ENCODE measurements at regions not wholly inside any gene's neighbourhood (a gene's known extent, or its start where the extent isn't known, plus 50 kb on each side); places are given as distances from the start of the nearest gene placed in this dataset.

DNA sequence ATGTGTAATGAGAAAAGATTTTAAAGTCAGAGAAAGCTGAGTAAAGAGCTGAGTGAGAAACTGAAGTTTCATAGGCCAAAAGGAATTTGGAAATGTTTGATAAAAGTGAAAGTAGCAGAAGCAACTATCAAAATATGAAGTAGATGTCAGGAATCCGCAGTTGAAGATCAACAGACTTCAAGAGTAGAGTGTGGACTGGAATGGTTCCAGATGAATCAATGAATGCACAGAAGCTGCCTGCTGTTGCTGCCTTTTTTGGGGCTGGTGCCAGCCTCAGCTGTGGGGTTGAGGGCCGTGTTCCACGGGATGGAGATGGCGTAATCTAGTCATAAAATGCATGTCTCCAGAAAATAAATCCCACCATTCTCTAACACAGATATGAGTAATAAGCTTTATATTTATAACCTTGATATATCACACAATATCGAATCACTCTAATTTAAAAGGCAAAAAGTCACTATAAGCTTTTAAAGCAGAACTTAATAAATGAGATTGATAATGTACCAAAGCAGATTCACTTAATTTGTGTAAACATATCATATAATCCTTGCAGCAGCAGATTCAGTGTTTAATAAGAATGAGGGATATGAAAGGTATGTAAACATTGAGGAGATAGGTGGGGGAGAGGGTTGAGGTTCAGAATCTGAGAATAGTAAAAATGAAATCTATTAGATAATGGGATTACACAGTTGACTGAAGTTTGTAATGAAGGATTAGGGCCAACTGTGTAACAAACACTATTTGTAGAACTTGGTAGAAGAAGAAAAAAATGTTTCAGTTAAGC lies 652.3 kb upstream of the FTMT start:
- Histone ChIP-seq H3K4me3 (peak overlapping the region in 1 of 4 donors; percentile 15), H3K27me3 (no peaks in the 10 kb centered on the region), H3K9me3 (no peaks in the 10 kb centered on the region), H3K4me1 (no peaks in the 10 kb centered on the region), H3K27ac (replicated peaks in 1 of 4) (no peak overlapping the region), H3K36me3 (no peaks in the 10 kb centered on the region)
- DNase-seq (ENCODE audit: extremely low spot score), result no peak
- 45% methylated on average over 5 of the region's 5 CpGs for WGBS
- intact Hi-C loops (cut with DNase I), result no loop called here
- no peak for TF ChIP-seq EP300 (IDR thresholded peaks at IDR 0.05)
- TF ChIP-seq POLR2AphosphoS5 (IDR thresholded peaks at IDR 0.05), result no peak
- no peak for TF ChIP-seq POLR2A (IDR thresholded peaks at IDR 0.05; ENCODE audit: low read depth)
- TF ChIP-seq, protein P1, sequence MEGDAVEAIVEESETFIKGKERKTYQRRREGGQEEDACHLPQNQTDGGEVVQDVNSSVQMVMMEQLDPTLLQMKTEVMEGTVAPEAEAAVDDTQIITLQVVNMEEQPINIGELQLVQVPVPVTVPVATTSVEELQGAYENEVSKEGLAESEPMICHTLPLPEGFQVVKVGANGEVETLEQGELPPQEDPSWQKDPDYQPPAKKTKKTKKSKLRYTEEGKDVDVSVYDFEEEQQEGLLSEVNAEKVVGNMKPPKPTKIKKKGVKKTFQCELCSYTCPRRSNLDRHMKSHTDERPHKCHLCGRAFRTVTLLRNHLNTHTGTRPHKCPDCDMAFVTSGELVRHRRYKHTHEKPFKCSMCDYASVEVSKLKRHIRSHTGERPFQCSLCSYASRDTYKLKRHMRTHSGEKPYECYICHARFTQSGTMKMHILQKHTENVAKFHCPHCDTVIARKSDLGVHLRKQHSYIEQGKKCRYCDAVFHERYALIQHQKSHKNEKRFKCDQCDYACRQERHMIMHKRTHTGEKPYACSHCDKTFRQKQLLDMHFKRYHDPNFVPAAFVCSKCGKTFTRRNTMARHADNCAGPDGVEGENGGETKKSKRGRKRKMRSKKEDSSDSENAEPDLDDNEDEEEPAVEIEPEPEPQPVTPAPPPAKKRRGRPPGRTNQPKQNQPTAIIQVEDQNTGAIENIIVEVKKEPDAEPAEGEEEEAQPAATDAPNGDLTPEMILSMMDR (IDR thresholded peaks at IDR 0.05), result no peak

DNA sequence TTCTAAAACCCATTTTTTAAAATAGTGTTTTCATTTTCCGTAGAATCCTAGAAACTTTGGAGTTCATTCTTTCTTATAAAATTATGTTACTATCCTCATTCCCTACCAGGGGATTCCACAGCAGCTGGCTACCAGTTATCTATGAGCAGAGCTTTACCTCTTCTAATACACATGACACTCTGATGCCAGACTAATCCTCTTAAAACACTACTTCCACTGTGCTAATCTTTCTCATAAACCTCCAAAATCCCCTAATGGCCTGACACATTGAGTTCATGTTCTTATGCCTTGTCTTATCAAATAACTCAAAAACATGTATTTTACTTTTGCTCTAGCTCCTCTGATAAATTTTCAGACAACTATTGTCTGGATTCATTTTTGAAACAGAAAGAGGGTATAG lies 633.6 kb upstream of the FTMT start:
- no peak overlapping the region for H3K27ac ChIP-seq (replicated peaks in 1 of 4)
- no peaks in the 10 kb centered on the region for H3K4me1 ChIP-seq
- intact Hi-C loops (cut with DNase I), result no loop called here
- 59% methylated on average over 1 of the region's 1 CpG for WGBS
- TF ChIP-seq POLR2AphosphoS5 (IDR thresholded peaks at IDR 0.05) (no peak), POLR2A (IDR thresholded peaks at IDR 0.05; ENCODE audit: low read depth) (no peak), EP300 (IDR thresholded peaks at IDR 0.05) (no peak)
- TF ChIP-seq, protein P1 (IDR thresholded peaks at IDR 0.05), result no peak
- DNase-seq (ENCODE audit: extremely low spot score), result no peak
- no peak overlapping the region for H3K4me3 ChIP-seq
- peaks cover 0 to 8% (median 3%) of the 10 kb centered on the region in 4 donors for H3K9me3 ChIP-seq
- no peaks in the 10 kb centered on the region for H3K27me3 ChIP-seq
- H3K36me3 ChIP-seq, result no peaks in the 10 kb centered on the region

DNA sequence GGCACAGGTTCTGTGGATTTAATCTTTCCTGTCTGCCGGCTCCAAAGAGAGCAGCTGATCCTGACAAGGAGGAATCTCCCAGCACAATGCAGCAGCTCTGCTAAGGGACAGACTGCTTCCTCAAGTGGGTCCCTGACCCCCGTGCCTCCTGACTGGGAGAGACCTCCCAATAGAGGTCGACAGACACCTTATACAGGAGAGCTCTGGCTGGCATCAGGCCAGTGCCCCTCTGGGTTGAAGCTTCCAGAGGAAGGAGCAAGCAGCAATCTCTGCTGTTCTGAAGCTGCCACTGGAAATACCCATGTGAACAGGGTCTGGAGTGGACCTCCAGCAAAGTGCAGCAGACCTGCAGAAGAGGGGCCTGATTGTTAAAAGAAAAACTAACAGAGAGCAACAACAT lies 630.2 kb upstream of the FTMT start:
- intact Hi-C loops (cut with DNase I), result no loop called here
- no peak for DNase-seq (ENCODE audit: extremely low spot score)
- peaks cover 0 to 8% (median 3%) of the 10 kb centered on the region in 4 donors for H3K9me3 ChIP-seq
- no peaks in the 10 kb centered on the region for H3K4me1 ChIP-seq
- WGBS, result 69% methylated on average over 3 of the region's 3 CpGs
- no peak overlapping the region for H3K27ac ChIP-seq (replicated peaks in 1 of 4)
- TF ChIP-seq POLR2AphosphoS5 (IDR thresholded peaks at IDR 0.05) (no peak), POLR2A (IDR thresholded peaks at IDR 0.05; ENCODE audit: low read depth) (no peak), EP300 (IDR thresholded peaks at IDR 0.05) (no peak)
- TF ChIP-seq, protein P1 (IDR thresholded peaks at IDR 0.05), result no peak
- H3K4me3 ChIP-seq, result no peak overlapping the region
- no peaks in the 10 kb centered on the region for H3K36me3 ChIP-seq
- no peaks in the 10 kb centered on the region for H3K27me3 ChIP-seq

DNA sequence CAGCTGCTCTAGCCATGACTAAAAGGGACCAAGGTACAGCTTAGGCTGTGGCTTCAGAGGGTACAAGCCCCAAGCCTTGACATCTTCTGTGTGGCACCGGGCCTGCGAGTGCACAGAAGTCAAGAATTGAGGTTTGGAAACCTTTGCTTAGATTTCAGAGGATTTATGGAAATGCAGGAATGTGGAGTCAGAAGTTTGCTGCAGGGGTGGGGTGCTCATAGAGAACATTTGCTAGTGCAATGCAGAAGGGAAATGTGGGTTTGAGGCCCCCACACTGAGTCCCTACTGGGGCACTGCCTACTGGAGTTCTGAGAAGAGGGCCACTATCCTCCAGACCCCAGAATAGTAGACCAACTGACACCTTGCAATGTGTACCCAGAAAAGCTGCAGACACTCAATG lies 624.9 kb upstream of the FTMT start:
- H3K4me3 ChIP-seq, result no peak overlapping the region
- no peaks in the 10 kb centered on the region for H3K27me3 ChIP-seq
- H3K4me1 ChIP-seq, result no peaks in the 10 kb centered on the region
- no peaks in the 10 kb centered on the region for H3K9me3 ChIP-seq
- DNase-seq (ENCODE audit: extremely low spot score), result no peak
- WGBS, result 54% methylated on average over 2 of the region's 2 CpGs
- intact Hi-C loops (cut with DNase I), result no loop called here
- H3K27ac ChIP-seq (replicated peaks in 1 of 4), result no peak overlapping the region
- no peak for TF ChIP-seq POLR2AphosphoS5 (IDR thresholded peaks at IDR 0.05)
- TF ChIP-seq, protein P1 (IDR thresholded peaks at IDR 0.05), result no peak
- no peak for TF ChIP-seq EP300 (IDR thresholded peaks at IDR 0.05)
- no peak for TF ChIP-seq POLR2A (IDR thresholded peaks at IDR 0.05; ENCODE audit: low read depth)
- H3K36me3 ChIP-seq, result no peaks in the 10 kb centered on the region

DNA sequence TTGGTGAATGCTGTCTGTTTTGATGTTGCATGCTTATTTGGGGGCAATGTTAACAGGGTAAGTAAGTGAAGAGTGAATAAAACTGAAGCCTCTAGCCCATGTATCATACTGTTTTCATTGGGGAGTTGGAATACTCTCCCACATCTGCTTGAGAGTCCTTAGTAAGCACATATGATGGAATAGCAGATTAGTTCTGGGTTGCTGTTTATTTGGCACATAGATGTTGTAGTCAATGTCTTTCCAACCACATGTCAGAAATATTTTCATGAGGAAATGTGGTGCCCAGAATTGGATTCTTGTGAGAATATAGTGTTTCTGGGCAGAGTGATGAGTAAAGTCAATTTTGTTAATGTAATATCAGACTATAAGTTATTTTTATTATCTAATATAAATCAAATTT lies 611.7 kb upstream of the FTMT start:
- Histone ChIP-seq H3K4me1 (no peaks in the 10 kb centered on the region), H3K27ac (replicated peaks in 1 of 4) (no peak overlapping the region), H3K27me3 (no peaks in the 10 kb centered on the region), H3K36me3 (no peaks in the 10 kb centered on the region), H3K4me3 (no peak overlapping the region), H3K9me3 (no peaks in the 10 kb centered on the region)
- TF ChIP-seq EP300 (IDR thresholded peaks at IDR 0.05) (no peak), POLR2AphosphoS5 (IDR thresholded peaks at IDR 0.05) (no peak)
- TF ChIP-seq, protein P1 (IDR thresholded peaks at IDR 0.05), result no peak
- DNase-seq (ENCODE audit: extremely low spot score), result no peak
- intact Hi-C loops (cut with DNase I), result no loop called here
